ENCODE measurements at regions not wholly inside any gene's neighbourhood (a gene's known extent, or its start where the extent isn't known, plus 50 kb on each side); places are given as distances from the start of the nearest gene placed in this dataset.

DNA sequence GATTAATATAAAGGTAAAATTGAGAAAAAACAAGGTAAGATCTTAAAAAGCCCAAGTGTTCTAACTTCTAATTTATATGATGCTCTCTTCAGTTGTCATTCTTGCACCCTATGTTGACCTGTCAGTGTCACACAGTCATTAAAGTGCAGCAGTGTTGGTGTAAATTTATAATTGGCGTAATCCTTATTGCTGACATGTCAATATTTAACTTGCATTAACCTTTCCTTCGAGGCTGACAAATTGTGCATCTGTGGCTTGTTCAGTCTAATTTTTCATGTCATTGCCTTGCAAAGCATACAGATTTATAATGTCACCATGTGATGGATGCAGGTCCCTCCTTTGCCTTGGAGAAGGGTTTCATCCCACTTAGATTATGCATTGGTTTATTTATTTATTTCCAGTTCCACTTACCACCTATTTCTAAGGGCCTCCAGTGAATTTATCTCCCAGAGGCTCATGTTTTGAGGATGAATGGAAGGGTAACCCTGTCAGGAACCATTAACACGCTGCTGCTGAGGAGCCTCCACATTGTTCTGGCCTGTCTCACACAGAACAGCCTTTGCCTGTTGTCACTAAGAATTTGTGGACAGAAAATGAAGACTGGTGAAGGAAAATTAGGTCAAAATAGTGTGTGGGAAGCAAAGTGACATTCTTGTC is 1098.5 kb upstream of the LCORL start:
- TF ChIP-seq CTCF (IDR thresholded peaks at IDR 0.05; ENCODE audit: control insufficient read depth, insufficient read depth, low read depth, low read length, missing control alignments) = no peak

GRCh38 chr4:19117022-19117421 is 1095.5 kb upstream of the LCORL start:
- no peak for TF ChIP-seq CTCF (IDR thresholded peaks at IDR 0.05; ENCODE audit: control insufficient read depth, insufficient read depth, low read depth, low read length, missing control alignments)
- DNase-seq (ENCODE audit: low read depth) = no peak
- no peak overlapping the region for H3K4me3 ChIP-seq (ENCODE audit: control insufficient read depth, low read depth, low read length)

More for the DNA sequence above, 1098.5 kb upstream of the LCORL start:
- DNase-seq (ENCODE audit: low read depth) = no peak
- no peak overlapping the region for H3K4me3 ChIP-seq (ENCODE audit: control insufficient read depth, low read depth, low read length)

DNA sequence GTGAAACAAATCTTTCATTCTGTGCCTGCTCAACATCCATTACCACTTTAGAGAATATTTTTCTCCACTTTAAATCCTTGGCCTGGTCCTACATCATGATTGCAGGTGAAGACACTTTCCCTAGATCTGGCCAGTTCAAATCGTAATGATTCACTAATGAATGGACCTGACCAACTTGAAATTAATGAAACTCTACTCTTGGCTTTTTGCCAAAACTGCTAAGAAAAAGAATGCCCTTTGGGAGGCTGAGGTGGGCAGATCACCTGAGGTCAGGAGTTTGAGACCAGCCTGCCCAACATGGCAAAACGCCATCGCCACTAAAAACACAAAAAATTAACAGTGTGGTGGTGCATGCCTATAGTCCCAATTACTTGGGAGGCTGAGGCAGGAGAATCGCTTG is 1082.6 kb upstream of the LCORL start:
- TF ChIP-seq CTCF (IDR thresholded peaks at IDR 0.05; ENCODE audit: control insufficient read depth, insufficient read depth, low read depth, low read length, missing control alignments) = no peak
- no peak overlapping the region for H3K4me3 ChIP-seq (ENCODE audit: control insufficient read depth, low read depth, low read length)
- no peak for DNase-seq (ENCODE audit: low read depth)

DNA sequence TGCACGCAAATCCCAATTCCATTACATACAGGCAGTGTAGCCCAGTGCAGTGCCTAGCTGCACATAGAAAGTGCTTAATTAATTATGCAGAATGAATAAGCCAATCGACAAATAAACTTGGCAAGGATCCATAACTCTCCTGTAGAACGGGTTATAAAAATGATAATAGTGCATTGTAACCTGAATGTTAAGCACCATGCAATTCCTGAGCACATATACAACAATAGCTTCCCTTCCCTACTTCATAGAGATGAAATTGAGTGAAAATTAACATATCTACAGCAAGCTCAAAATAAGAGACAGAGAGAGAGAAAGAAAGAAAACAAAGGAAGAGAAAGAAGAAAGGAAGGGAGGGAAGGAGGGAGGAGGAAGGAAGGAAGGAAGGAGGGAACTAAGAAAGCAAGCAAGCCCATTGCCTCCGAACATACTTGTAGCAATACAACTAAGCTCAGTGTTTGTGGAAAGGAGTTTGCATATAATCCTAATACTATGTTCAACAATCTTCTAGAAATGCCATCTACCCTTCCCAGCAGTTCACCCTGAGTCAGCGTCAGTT is 1074.0 kb upstream of the LCORL start:
- DNase-seq (ENCODE audit: low read depth) = no peak
- no peak overlapping the region for H3K4me3 ChIP-seq (ENCODE audit: control insufficient read depth, low read depth, low read length)
- TF ChIP-seq CTCF (IDR thresholded peaks at IDR 0.05; ENCODE audit: control insufficient read depth, insufficient read depth, low read depth, low read length, missing control alignments) = no peak

DNA sequence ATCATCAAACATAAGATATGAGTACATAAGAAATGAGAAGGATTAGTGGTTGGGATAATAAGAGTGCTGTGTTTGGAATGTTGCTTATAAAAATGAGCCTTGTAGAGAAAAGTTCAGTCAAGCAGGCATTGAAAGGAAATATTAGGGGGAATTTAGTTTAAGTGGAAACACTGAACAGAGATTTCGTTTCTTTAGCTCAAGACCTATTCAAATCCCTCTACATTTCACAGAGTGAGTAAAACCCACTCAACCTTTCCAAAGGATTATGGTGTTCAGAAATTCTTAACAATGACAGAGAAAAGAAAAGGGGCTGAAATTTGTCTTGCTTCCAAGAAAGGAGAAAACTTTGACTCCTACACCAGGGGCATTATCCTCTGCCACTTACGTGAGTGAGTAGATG is 1072.4 kb upstream of the LCORL start:
- TF ChIP-seq CTCF (IDR thresholded peaks at IDR 0.05; ENCODE audit: control insufficient read depth, insufficient read depth, low read depth, low read length, missing control alignments) = no peak

DNA sequence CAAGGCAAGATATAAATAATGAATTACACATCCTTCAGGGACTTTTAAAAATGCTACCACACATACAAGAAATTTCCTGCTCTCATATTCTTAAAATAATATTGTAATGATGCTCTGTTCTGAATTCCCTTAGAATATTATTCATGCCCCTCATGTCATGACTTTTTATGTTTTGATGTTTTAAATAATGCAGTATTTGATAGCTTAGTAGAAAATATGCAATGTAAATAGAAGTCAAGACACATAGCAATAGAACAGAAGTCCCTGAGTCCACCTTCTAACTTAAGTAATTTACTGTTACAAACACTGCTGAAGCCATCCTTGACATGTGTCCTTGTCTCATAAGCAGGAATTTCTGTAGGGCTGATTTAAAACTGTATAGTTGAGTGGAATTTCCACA is 1071.2 kb upstream of the LCORL start:
- no peak for TF ChIP-seq CTCF (IDR thresholded peaks at IDR 0.05; ENCODE audit: control insufficient read depth, insufficient read depth, low read depth, low read length, missing control alignments)
- DNase-seq (ENCODE audit: low read depth) = no peak
- no peak overlapping the region for H3K4me3 ChIP-seq (ENCODE audit: control insufficient read depth, low read depth, low read length)

More for the DNA sequence above, 1072.4 kb upstream of the LCORL start:
- DNase-seq (ENCODE audit: low read depth) = no peak
- H3K4me3 ChIP-seq (ENCODE audit: control insufficient read depth, low read depth, low read length) = no peak overlapping the region
